T-helper 17 cell (primary cell): ENCODE measurements at regions not wholly inside any gene's neighbourhood (a gene's known extent, or its start where the extent isn't known, plus 50 kb on each side); places are given as distances from the start of the nearest gene placed in this dataset.

ENCODE experiments used
- ATAC-seq: fragments of 150-1000 bp; cut with Tn5 transposase; 2 replicates; pipeline ENCODE4 v1.10.0; 2021; ENCODE audit warnings: mild to moderate bottlenecking, moderate library complexity
- DNase-seq, 3 donors: peaks; one replicate each; pipeline versions ENCODE4 v3.0.0 to v3.0.0-alpha.2; 2020 to 2021
- H3K9me3 ChIP-seq: one replicate; pipeline ENCODE4 v1.7.0; 2013; ENCODE audit warnings: low read length, mild to moderate bottlenecking; ENCODE audit not compliant: control insufficient read depth, poor library complexity, severe bottlenecking
- H3K27ac Mint-ChIP-seq: one replicate; pipeline ENCODE4 v1.8.0; 2022; ENCODE audit warnings: mild to moderate bottlenecking, moderate library complexity, mixed read lengths
- H3K27me3 Mint-ChIP-seq: one replicate; pipeline ENCODE4 v1.8.0; 2022; ENCODE audit warnings: mixed read lengths
- H3K36me3 Mint-ChIP-seq: one replicate; pipeline ENCODE4 v1.8.0; 2022; ENCODE audit warnings: low read depth, mixed read lengths
- H3K4me1 Mint-ChIP-seq: one replicate; pipeline ENCODE4 v1.8.0; 2022; ENCODE audit warnings: mild to moderate bottlenecking, mixed read lengths
- H3K4me3 Mint-ChIP-seq: one replicate; pipeline ENCODE4 v1.8.0; 2022; ENCODE audit warnings: mild to moderate bottlenecking, moderate library complexity, mixed read lengths

GRCh38 chr3:25023876-25024275, 404.2 kb upstream of the RARB start:
- Mint-ChIP-seq H3K4me1 (no peaks in the 10 kb centered on the region), H3K27me3 (no peaks in the 10 kb centered on the region), H3K4me3 (no peak overlapping the region), H3K36me3 (no peaks in the 10 kb centered on the region), H3K27ac (no peak overlapping the region)
- no peak for DNase-seq
- H3K9me3 ChIP-seq = no peaks in the 10 kb centered on the region
- ATAC-seq = no peak

- H3K4me3 Mint-ChIP-seq = no peak overlapping the region
- no peaks in the 10 kb centered on the region for H3K27me3 Mint-ChIP-seq
- H3K4me1 Mint-ChIP-seq = no peaks in the 10 kb centered on the region
- H3K27ac Mint-ChIP-seq = no peak overlapping the region
- H3K36me3 Mint-ChIP-seq = no peaks in the 10 kb centered on the region
- H3K9me3 ChIP-seq = no peaks in the 10 kb centered on the region
- ATAC-seq (no peak), DNase-seq (no peak)
These were observed 402.8 kb upstream of the RARB start for GRCh38 chr3:25025236-25025635.

GRCh38 chr3:25027650-25028049, 400.4 kb upstream of the RARB start:
- Mint-ChIP-seq H3K4me1 (no peaks in the 10 kb centered on the region), H3K4me3 (no peak overlapping the region), H3K27me3 (no peaks in the 10 kb centered on the region), H3K36me3 (no peaks in the 10 kb centered on the region), H3K27ac (no peak overlapping the region)
- ATAC-seq = no peak
- no peaks in the 10 kb centered on the region for H3K9me3 ChIP-seq
- no peak for DNase-seq

GRCh38 chr3:25029820-25030219, 398.2 kb upstream of the RARB start:
- H3K27ac Mint-ChIP-seq = no peak overlapping the region
- DNase-seq (no peak), ATAC-seq (no peak)
- H3K4me1 Mint-ChIP-seq = no peaks in the 10 kb centered on the region
- H3K27me3 Mint-ChIP-seq = no peaks in the 10 kb centered on the region
- no peak overlapping the region for H3K4me3 Mint-ChIP-seq
- H3K9me3 ChIP-seq = no peaks in the 10 kb centered on the region
- H3K36me3 Mint-ChIP-seq = no peaks in the 10 kb centered on the region

GRCh38 chr3:25032344-25032743, 395.7 kb upstream of the RARB start:
- no peaks in the 10 kb centered on the region for H3K27me3 Mint-ChIP-seq

GRCh38 chr3:25033407-25034029, 394.5 kb upstream of the RARB start:
- H3K27me3 Mint-ChIP-seq = no peaks in the 10 kb centered on the region
- H3K36me3 Mint-ChIP-seq = no peaks in the 10 kb centered on the region
- ATAC-seq (no peak), DNase-seq (no peak)
- H3K4me1 Mint-ChIP-seq = no peaks in the 10 kb centered on the region
- no peak overlapping the region for H3K27ac Mint-ChIP-seq
- H3K4me3 Mint-ChIP-seq = no peak overlapping the region
- no peaks in the 10 kb centered on the region for H3K9me3 ChIP-seq

More at GRCh38 chr3:25032344-25032743, 395.7 kb upstream of the RARB start:
- ATAC-seq (no peak), DNase-seq (no peak)
- H3K27ac Mint-ChIP-seq = no peak overlapping the region
- no peaks in the 10 kb centered on the region for H3K4me1 Mint-ChIP-seq
- H3K36me3 Mint-ChIP-seq = no peaks in the 10 kb centered on the region
- no peaks in the 10 kb centered on the region for H3K9me3 ChIP-seq
- no peak overlapping the region for H3K4me3 Mint-ChIP-seq

- DNase-seq (no peak), ATAC-seq (no peak)
- H3K4me1 Mint-ChIP-seq = no peaks in the 10 kb centered on the region
- no peaks in the 10 kb centered on the region for H3K9me3 ChIP-seq
- H3K36me3 Mint-ChIP-seq = no peaks in the 10 kb centered on the region
- H3K27me3 Mint-ChIP-seq = no peaks in the 10 kb centered on the region
- H3K4me3 Mint-ChIP-seq = no peak overlapping the region
- H3K27ac Mint-ChIP-seq = no peak overlapping the region
These were observed 392.5 kb upstream of the RARB start for GRCh38 chr3:25035526-25035925.

GRCh38 chr3:25036633-25037032, 391.4 kb upstream of the RARB start:
- no peak for ATAC-seq
- no peaks in the 10 kb centered on the region for H3K9me3 ChIP-seq
- Mint-ChIP-seq H3K4me3 (no peak overlapping the region), H3K27me3 (no peaks in the 10 kb centered on the region), H3K36me3 (no peaks in the 10 kb centered on the region), H3K27ac (no peak overlapping the region), H3K4me1 (no peaks in the 10 kb centered on the region)
- no peak for DNase-seq

GRCh38 chr3:25037049-25037547, 391.0 kb upstream of the RARB start:
- Mint-ChIP-seq H3K36me3 (no peaks in the 10 kb centered on the region), H3K27me3 (no peaks in the 10 kb centered on the region), H3K4me3 (no peak overlapping the region), H3K27ac (no peak overlapping the region), H3K4me1 (no peaks in the 10 kb centered on the region)
- ATAC-seq = no peak
- no peak for DNase-seq
- H3K9me3 ChIP-seq = no peaks in the 10 kb centered on the region

GRCh38 chr3:25038271-25038670, 389.8 kb upstream of the RARB start:
- no peaks in the 10 kb centered on the region for H3K9me3 ChIP-seq
- ATAC-seq (no peak), DNase-seq (no peak)
- H3K4me3 Mint-ChIP-seq = no peak overlapping the region
- H3K27me3 Mint-ChIP-seq = no peaks in the 10 kb centered on the region
- H3K27ac Mint-ChIP-seq = no peak overlapping the region
- no peaks in the 10 kb centered on the region for H3K36me3 Mint-ChIP-seq
- H3K4me1 Mint-ChIP-seq = no peaks in the 10 kb centered on the region

GRCh38 chr3:25038922-25039321, 389.1 kb upstream of the RARB start:
- no peaks in the 10 kb centered on the region for H3K9me3 ChIP-seq
- no peak overlapping the region for H3K27ac Mint-ChIP-seq
- ATAC-seq (no peak), DNase-seq (no peak)
- H3K27me3 Mint-ChIP-seq = no peaks in the 10 kb centered on the region
- no peaks in the 10 kb centered on the region for H3K36me3 Mint-ChIP-seq
- H3K4me1 Mint-ChIP-seq = no peaks in the 10 kb centered on the region
- no peak overlapping the region for H3K4me3 Mint-ChIP-seq

- Mint-ChIP-seq H3K36me3 (no peaks in the 10 kb centered on the region), H3K27ac (no peak overlapping the region), H3K27me3 (no peaks in the 10 kb centered on the region), H3K4me3 (no peak overlapping the region), H3K4me1 (no peaks in the 10 kb centered on the region)
- no peaks in the 10 kb centered on the region for H3K9me3 ChIP-seq
- ATAC-seq (no peak), DNase-seq (no peak)
These were observed 387.3 kb upstream of the RARB start for GRCh38 chr3:25040748-25041147.

GRCh38 chr3:25041871-25042584, 386.0 kb upstream of the RARB start:
- DNase-seq = no peak
- no peaks in the 10 kb centered on the region for H3K4me1 Mint-ChIP-seq
- H3K9me3 ChIP-seq = no peaks in the 10 kb centered on the region
- H3K4me3 Mint-ChIP-seq = no peak overlapping the region
- no peak for ATAC-seq
- H3K36me3 Mint-ChIP-seq = no peaks in the 10 kb centered on the region
- no peaks in the 10 kb centered on the region for H3K27me3 Mint-ChIP-seq
- H3K27ac Mint-ChIP-seq = no peak overlapping the region

GRCh38 chr3:25043177-25043576, 384.9 kb upstream of the RARB start:
- H3K9me3 ChIP-seq = no peaks in the 10 kb centered on the region
- Mint-ChIP-seq H3K4me3 (no peak overlapping the region), H3K4me1 (no peaks in the 10 kb centered on the region), H3K27me3 (no peaks in the 10 kb centered on the region), H3K27ac (no peak overlapping the region), H3K36me3 (no peaks in the 10 kb centered on the region)
- DNase-seq (no peak), ATAC-seq (no peak)
